ENCODE measurements at regions not wholly inside any gene's neighbourhood (a gene's known extent, or its start where the extent isn't known, plus 50 kb on each side); places are given as distances from the start of the nearest gene placed in this dataset.
"Not testable (repeated sequence)": the region's sequence is repeated elsewhere in the genome, so short reads cannot be mapped to it uniquely, and the experiment has no call there.

DNA sequence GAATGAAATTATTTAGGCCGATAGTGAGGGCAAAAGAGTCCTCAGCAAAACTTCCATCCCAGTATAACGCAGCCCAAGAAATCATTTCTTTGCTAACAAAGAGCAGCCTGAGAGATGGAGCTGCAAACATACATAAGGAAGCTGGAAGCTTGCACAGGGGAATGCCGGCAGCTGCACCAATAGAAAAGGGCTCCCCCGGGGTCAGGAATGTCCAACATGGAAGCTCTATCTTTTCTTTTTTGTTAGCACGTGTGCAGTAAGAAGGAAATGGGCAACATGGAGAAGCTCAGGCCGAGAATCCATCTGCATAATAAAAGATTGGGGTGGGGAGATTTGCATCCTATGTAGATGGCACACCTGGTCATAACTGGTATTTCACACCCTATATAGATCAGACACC is 1363.5 kb upstream of the PCDH20 start:
- no peak for DNase-seq (ENCODE audit: low spot score)

DNA sequence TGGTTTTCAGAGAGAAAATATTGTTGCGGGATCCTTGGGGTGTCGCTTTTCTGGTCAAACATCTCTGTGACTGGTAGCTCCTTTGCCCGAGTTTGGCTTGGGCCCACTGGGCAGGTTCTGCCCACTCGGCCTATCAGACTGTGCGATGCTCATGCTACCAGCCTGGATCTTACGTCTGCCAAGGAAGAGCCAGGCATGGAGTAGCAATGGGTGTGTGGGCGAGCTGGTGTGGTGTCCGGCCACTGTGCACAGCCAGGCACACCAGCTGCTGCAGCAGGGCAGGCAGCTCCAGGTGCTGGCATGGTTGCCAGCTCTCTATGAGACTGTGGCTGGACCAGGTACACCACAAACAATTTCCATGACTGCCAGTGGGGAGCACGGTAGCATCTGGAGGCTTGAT is 1351.8 kb upstream of the PCDH20 start:
- no peak for DNase-seq (ENCODE audit: low spot score)

DNA sequence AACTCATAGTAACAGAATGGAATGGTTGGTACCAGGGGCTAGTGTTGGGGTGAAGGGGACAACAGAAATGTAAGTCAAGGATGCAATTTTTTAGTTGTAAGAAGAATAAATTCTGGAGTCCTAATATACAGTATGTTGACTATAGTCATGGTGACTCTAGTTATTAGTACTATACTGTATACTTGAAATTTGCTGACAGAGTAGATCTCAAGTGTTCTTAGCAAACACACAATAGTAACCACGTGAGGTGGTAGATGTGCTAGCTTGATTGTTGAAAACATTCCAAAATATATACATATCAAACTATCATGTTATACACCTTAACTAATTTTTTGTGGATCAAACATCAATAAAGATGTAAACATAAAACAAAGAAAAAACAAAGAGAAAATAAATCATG is 1345.1 kb upstream of the PCDH20 start:
- DNase-seq (ENCODE audit: low spot score): no peak

DNA sequence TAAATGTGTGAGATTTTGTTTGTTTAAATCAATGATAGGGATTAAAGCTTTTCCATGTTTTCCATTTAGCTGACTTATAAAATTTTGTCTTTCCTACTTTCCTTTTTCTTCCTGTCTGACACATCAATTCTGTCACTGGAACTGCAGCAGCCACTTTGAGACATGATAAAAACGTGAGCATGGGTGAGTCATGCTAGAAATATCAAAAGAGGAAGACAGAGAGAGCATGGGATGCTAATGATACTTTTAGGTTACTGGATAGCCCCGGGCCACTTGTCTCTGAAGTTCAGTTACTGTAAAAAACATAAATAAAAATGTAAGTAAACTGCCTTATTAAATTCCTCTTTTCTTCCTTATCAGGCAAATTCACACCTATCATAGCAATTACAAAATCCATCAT is 1332.0 kb upstream of the PCDH20 start:
- DNase-seq (ENCODE audit: low spot score): no peak

DNA sequence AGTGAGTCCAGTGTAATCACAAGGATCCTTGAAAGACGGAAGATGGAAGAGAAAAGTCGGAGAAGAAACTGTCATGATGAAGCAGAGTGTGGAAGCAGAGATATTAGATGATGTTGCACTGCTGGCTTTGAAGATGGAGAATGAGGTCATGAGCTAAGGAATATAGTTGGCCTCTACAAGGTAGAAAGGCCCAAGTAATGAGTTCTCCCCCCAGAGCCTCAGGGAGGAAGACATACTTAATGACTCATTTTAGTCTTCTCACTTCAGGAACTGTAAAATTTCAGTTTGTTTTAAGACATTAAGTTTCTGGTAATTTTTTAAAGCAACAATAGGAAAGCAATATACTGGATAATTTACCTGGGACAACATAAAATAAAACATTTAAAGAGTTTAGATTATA is 1331.5 kb upstream of the PCDH20 start:
- no peak for DNase-seq (ENCODE audit: low spot score)

DNA sequence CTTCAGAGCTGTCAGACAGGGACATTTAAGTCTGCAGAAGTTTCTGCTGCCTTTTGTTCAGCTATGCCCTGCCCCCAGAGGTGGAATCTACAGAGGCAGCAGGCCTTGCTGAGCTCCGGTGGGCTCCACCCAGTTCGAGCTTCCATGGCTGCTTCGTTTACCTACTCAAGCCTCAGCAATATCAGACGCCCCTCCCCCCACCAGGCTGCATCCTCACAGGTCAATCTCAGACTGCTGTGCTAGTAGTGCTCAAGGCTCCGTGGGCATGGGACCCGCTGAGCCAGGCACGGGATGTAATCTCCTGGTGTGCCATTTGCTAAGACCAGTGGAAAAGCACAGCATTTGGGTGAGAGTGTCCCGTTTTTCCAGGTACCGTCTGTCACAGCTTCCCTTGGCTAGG is 1314.1 kb upstream of the PCDH20 start:
- DNase-seq (ENCODE audit: low spot score): not testable (repeated sequence)

DNA sequence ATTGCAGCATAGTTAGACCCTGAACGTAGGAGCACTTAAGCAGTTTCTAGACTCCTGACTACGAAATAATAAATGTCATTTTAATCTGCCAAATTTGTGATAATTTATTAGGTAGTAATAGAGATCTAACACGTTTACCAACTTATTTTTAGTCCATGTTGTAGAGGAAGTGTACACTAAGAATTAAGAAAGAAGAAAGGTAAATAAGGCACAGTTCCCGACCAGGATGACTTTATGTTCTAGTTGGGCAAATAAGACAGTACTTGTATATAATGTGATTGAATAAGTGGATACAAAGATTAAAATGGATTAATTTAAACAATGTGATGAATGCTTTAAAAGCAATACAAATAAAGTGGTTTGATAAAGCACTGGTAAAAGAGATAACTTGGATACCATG is 1306.2 kb upstream of the PCDH20 start:
- DNase-seq (ENCODE audit: low spot score): no peak

DNA sequence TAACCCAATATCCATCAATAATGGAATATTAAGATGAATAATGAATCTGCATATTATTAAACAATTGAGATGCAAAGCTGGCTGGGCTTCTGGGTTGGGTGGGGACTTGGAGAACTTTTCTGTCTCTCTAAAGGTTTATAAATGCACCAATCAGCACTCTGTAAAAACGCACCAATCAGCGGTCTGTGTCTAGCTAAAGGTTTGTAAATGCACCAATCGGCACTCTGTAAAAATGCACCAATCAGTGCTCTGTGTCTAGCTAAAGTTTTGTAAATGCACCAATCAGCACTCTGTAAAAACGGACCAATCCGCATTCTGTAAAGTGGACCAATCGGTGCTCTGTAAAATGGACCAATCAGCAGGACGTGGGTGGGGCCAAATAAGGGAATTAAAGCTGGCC is 1296.3 kb upstream of the PCDH20 start:
- DNase-seq (ENCODE audit: low spot score): not testable (repeated sequence)

DNA sequence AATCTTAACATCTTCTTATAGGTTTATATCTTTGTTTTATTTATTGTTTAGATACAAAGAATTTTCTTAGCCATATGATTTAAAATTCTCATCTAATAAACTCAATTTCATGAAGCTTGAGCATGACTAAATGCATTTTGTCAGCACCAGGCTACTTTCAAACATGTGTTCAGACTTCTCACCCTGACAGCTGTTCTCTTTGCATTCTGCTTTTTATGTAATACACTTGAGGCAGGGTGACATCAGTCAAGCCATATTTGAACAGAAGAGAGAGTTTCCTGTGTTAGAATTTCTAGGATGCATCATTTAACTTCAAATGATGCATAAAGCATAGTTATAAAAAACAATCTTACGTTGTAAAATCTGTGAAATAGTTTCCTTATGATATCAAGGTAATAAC is 1295.1 kb upstream of the PCDH20 start:
- no peak for DNase-seq (ENCODE audit: low spot score)

DNA sequence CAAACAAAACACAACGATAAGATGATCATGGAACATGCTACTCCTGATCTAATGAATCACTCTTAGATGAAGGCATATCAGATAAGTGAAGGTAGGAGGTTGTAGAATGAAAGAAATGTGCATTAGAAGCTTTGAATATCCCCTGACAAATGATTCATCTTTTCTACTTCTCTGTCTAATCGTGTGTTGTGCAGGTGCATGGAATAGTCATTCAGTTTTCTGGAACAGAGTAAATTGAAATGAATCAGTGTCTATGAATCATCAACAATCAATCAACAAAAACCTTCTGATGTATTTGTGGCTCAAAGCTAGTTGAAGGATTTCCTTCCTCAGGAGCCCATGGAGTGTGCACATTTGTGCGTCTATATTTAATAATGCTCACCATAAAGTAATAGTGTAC is 1290.4 kb upstream of the PCDH20 start:
- no peak for DNase-seq (ENCODE audit: low spot score)

DNA sequence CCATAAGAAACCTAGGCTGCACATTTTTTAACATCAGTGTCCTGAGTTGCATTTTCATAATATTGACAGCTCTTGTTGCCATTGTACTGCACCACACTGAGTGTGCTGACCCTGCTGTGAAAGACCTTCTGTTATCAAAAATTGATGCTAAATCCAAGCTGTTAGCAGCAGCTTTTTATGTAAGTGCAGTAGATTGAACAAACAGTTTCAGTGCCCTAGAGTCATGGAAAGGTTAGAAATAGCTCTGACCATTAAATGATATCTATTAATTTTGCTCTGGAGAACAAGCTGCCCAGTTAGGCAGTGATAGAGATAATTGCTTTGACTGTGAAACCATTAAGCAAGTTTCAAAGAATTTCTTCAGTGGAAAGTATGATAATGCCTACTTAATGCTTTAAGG is 1289.2 kb upstream of the PCDH20 start:
- DNase-seq (ENCODE audit: low spot score): no peak

DNA sequence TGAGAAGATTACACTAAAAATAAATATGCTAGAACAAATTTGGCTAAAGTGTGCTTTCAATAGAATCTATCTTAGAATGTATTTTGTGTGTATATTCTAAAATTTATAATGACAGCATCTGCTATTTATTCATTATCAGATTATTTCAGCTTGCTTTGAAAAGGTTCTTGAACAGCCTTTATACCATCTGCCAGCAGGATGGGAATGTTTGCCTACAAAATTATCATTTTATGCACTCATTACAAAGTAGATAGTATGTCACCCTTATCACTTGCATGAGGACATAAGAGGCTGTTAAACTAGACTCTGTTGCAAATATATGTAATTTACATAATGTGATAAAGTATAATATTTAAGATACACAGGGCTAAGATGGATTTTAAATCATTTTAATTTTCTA is 1286.9 kb upstream of the PCDH20 start:
- no peak for DNase-seq (ENCODE audit: low spot score)

DNA sequence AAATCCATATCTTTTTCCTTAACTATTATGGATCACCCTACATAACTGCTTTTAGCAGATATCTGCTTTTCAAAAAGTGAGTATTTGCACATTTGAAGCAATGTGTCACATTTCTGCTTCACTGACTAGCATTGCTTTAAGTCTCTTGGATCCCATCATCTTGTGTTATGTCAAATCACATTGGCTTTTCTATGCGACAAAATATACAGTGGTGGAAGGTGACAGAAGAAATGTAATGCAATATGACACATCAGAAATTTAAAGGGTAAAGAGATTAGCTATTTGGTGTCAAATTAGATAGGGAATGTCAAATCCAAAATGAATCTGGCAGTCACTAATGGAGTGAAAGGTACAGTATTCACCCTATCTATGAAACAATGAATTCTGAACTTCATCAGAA is 1282.1 kb upstream of the PCDH20 start:
- DNase-seq (ENCODE audit: low spot score): no peak

DNA sequence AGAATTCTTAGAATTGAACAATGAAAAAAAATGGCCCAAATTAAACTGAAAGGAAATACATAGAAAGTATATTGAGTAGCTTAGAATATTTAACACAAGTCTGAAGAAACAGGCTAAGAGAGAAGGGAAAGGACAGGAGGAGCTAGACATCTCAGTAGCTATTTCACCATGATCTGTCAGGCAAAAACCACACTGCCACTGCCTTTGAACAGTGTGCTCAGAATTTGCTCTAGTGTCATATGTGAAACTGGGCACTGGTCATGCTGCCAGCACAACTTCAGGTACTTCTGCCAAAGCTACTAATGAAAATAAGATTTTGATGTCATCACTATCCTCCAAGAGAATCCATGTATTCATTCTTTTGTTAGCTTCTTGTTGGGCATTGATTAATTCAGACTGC is 1280.8 kb upstream of the PCDH20 start:
- DNase-seq (ENCODE audit: low spot score): no peak

DNA sequence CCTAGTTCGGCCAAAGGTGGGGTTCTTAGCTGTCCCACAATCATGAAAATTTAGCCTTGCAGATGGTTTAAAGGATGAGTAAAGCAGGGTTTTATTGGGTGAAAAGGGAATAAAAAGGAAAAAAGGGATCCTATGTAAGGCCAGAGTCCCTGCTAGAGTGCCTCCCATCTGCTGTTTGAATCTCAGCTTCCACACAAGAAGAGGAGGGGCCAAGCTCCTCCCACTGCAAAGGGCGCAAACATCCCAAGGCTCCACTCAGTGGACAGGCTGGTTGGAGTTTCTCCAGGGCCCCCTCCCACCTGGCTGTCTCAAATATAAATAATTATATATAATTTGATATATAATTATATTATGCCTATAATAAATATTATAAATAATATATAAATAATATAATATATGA is 1272.1 kb upstream of the PCDH20 start:
- no peak for DNase-seq (ENCODE audit: low spot score)

DNA sequence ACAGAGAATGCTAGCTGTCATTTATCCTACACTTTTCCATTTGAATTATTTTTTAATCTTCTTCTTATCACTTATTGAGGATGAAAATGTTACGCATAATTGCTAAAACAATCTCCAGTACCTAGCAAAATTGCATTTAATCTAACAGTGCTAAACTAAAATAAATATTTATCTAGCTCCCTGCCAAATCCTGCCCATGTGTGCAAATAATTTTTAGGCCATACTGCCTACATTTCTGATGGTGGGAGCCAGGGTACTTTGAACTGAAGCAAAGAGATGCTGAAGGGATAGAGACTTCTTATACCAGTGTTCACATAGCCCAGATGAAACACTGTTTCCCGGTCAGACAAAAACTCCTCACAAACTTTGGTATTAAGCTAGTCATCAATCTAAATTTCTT is 1268.7 kb upstream of the PCDH20 start:
- DNase-seq (ENCODE audit: low spot score): no peak

DNA sequence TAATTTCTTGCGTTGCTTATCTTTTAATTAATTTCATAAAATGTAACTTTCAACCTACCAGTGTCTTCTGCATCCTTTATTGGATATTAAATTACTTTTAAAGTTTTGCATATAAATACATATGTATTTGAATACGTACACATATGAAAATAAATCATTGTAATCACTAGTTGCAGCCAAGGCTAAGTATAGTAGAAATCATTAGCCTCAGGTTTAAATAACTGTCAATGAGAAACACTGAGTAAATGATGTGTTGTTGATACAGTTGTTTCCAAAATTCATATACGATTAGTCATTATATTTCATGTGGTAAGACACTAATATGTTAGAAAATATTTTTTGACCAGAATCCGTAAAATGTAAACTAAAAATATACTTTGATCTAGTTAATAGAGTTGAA is 1267.1 kb upstream of the PCDH20 start:
- no peak for DNase-seq (ENCODE audit: low spot score)

DNA sequence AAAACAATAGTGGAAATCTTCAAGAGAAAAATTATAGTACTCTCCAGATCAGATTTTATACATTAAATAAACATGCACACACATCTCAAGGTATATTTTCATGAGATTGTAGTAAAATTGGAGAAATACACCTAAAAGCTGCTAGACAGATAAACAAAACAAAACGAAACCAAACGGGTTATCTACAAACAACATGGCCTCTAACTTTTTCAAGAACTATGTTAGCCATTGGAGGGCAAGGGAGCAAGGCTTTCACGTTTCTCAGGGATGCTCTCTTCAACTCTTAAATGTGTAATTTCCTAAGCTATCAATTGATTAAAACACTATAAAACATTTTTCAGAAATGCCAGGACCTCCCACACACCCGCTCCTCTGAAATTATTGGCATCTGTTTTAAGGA is 1262.4 kb upstream of the PCDH20 start:
- DNase-seq (ENCODE audit: low spot score): no peak

DNA sequence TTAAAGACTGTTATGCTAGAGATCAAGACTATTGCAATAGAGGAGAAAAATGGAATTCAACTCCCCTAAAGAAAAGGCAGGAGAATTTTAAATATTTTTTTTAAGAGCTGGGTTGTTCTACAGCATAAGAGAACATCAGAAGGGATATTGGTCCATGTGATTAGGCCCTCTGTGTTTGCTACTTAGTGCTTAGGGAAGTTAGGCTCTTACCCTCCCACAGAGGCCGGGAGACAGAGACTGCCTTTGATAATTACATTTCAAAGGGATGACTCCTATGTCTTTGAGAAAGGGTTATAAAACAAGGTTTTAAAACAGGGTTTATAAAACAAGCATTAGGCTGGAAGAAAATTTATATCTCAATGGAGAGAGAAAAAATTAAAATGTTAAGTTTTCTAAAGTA is 1248.1 kb upstream of the PCDH20 start:
- no peak for DNase-seq (ENCODE audit: low spot score)

DNA sequence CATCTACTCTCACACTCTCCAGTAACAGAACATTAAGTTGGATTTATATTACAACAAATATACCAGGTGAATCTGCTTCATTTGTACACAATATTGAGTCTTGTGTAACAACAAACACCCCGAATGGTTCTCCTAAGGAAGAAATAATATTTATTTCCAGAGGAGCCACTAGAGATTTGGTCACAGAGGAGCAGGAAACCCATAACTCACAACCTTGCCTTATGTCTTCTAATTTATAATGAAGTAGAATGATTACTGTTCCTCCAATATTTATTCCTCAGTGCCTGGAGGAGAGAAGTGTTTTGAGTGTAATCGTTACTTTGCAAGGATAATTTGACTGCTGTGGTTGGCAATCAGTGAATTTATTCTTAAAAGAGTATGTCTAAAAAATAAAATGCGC is 1243.7 kb upstream of the PCDH20 start:
- no peak for DNase-seq (ENCODE audit: low spot score)

DNA sequence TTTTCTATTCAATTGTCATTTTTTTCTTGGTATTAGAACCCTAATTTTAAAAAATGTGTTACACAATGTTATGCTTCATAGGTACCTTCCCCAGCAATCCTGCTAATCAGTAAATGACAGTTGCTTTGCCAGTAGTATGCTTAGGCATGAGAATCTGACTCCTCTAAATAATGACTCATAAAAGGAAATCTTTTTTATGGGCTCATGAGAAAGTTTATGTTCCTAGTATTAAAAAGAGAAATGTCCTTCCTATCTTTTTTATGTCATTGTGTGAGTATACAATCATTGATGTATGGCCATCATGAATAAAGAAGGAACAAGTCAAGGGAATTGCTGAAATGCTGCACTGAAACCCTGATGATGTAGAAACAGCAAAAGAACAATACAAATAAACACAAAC is 1237.7 kb upstream of the PCDH20 start:
- no peak for DNase-seq (ENCODE audit: low spot score)

DNA sequence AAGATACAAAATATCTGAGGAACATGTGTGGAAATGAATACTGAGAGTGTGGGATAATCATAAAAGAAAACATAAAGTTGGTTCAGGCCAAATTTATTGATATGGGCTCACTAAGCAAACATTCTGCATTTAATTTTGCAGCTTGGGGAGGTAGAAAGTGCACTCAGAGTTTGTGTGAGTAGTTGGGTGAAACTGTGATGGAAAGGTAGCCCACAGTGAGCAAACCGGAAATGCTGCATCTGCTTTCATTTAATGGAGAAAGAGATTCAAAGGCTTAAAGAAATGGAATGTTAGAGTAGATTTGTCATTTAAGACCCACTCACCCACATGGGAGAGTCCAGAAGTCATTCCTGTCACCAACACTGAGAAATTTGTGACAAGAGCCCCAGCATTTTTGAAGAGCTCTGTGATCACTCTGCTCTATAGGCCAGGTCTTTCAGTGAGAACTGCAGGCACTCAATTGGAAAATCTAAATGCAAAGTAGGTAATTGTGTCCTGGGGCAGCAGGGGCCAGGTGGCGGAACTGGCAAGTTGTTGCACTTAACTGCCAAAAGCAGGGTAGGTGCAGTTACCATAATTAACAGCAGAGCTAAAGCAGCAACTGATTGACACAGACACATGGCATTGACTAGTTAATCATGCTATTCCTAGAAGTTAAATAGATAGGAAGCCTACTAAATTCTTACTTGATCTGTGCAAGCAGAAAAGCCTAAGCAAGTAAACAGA is 1228.3 kb upstream of the PCDH20 start:
- no peak for DNase-seq (ENCODE audit: low spot score)

DNA sequence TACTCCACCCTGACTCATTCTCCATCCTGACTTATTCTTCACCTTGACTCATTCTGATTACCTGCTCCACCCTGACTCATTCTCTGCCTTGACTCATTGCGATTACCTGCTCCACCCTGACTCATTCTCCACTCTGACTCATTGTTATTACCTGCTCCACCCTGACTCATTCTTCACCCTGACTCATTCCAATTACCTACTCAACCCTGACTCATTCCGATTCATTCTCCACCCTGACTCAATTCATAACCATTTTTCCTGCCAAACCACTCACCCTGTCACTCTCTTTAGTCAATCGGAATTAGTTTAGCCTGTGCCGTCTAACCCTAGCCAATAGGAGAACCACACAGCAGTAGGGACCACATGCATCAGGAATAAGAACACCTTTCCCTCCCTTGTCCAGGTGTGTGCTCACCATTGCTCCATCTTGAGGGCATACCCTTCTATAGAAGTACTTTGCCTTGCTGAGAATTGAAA is 1227.4 kb upstream of the PCDH20 start:
- DNase-seq (ENCODE audit: low spot score): no peak

DNA sequence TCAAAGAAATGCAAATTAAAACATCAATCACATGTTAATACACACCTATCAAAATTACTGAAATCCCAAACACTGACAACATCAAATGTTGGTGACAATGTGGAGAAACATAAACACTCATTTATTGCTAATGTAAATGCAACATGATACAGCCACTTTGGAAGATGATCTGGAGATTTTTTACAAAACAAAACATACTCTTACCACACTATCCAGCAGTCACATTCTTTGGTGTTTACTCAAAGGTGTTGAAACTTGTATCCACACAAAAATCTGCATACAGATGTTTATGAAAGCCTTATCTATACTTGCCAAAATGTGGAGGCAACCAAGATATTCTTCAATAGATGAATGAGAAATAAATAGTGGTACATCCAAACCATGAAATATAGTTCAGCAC is 1219.5 kb upstream of the PCDH20 start:
- no peak for DNase-seq (ENCODE audit: low spot score)

Measured in mesenteric fat pad (tissue), 1 donor.